NCI-H748 (cell line): ENCODE measurements at regions not wholly inside any gene's neighbourhood (a gene's known extent, or its start where the extent isn't known, plus 50 kb on each side); places are given as distances from the start of the nearest gene placed in this dataset.
A peak's percentile ranks its signal among the peaks of the same experiment; 100 is the strongest.

Source experiments
- DNase-seq: peaks from one replicate; lab custom pipeline; 2025; ENCODE audit not compliant: unreplicated experiment; lab: John Stamatoyannopoulos, UW

GRCh38 chr4:11514003-11514402, 85.3 kb upstream of the HS3ST1 start:
- DNase-seq = no peak

GRCh38 chr4:11512871-11513270, 84.2 kb upstream of the HS3ST1 start:
- no peak for DNase-seq

- no peak for DNase-seq
These were observed 82.6 kb upstream of the HS3ST1 start for GRCh38 chr4:11511321-11511720.

- no peak for DNase-seq
These were observed 79.2 kb upstream of the HS3ST1 start for GRCh38 chr4:11507920-11508319.

- no peak for DNase-seq
These were observed 77.5 kb upstream of the HS3ST1 start for GRCh38 chr4:11506194-11506593.

- peak; percentile 18 for DNase-seq
These were observed 76.7 kb upstream of the HS3ST1 start for GRCh38 chr4:11505221-11505971.

GRCh38 chr4:11503166-11503565, 74.5 kb upstream of the HS3ST1 start:
- DNase-seq = no peak

- DNase-seq = no peak
These were observed 69.3 kb upstream of the HS3ST1 start for GRCh38 chr4:11497972-11498371.

GRCh38 chr4:11497212-11497806, 68.6 kb upstream of the HS3ST1 start:
- peak; percentile 17 for DNase-seq

GRCh38 chr4:11496351-11496829, 67.7 kb upstream of the HS3ST1 start:
- DNase-seq = peak; percentile 12

- no peak for DNase-seq
These were observed 67.1 kb upstream of the HS3ST1 start for GRCh38 chr4:11495818-11496217.

GRCh38 chr4:11495291-11495690, 66.6 kb upstream of the HS3ST1 start:
- no peak for DNase-seq

GRCh38 chr4:11494232-11494631, 65.5 kb upstream of the HS3ST1 start:
- no peak for DNase-seq

GRCh38 chr4:11489453-11490083, 60.9 kb upstream of the HS3ST1 start:
- no peak for DNase-seq

- DNase-seq = no peak
These were observed 60.2 kb upstream of the HS3ST1 start for GRCh38 chr4:11488657-11489452.

- DNase-seq = peak; percentile 39
These were observed 59.3 kb upstream of the HS3ST1 start for GRCh38 chr4:11487868-11488544.

- no peak for DNase-seq
These were observed 58.4 kb upstream of the HS3ST1 start for GRCh38 chr4:11487139-11487538.

- no peak for DNase-seq
These were observed 57.2 kb upstream of the HS3ST1 start for GRCh38 chr4:11485926-11486325.

GRCh38 chr4:11484531-11484930, 55.8 kb upstream of the HS3ST1 start:
- no peak for DNase-seq

GRCh38 chr4:11483046-11483445, 54.4 kb upstream of the HS3ST1 start:
- no peak for DNase-seq

GRCh38 chr4:11480683-11481082, 52.0 kb upstream of the HS3ST1 start:
- DNase-seq = no peak
